Anterior cingulate cortex (tissue), 58 donors: ENCODE measurements at regions not wholly inside any gene's neighbourhood (a gene's known extent, or its start where the extent isn't known, plus 50 kb on each side); places are given as distances from the start of the nearest gene placed in this dataset.

Experiments used
- DNase-seq, 58 donors: peaks; one replicate each; lab custom pipeline; 2025; lab: John Stamatoyannopoulos, UW

DNA sequence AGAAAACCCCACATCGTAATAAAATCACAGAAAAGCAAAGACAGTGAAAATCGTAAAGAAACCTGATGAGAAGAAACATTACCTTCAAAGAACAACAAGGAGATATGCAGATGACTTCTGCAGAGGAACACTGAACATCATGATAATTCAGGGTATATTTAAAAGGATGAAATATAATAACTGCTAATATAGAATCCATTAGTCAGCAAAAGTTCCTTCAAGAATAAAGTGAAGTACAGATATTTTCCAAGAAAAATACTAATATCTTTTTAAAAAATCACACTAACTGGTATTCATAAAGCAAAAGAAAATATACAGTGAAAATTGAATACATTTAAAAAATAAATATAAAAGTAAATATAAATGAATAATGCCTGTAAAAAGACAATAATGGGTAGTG lies 176.3 kb upstream of the VEGFC start:
- no peak for DNase-seq

DNA sequence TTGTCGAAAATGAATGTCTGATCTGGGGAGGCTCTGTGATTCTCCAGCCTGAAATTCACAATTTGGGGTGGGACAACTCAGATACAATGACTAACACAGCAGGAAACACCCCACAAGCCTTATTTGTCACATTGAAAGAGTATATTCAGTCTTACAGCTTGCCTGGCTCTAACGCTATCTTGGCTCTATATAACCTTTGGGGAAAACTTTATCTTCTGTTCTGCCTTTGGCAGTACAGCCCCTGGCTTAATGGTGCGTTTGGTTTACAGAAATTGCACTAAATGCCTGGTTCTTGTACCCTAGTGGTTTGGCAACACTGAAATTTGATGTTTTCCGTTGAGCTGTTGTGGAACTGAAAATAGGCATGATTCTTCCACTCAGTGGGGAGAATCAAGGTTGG lies 178.1 kb upstream of the VEGFC start:
- no peak for DNase-seq

DNA sequence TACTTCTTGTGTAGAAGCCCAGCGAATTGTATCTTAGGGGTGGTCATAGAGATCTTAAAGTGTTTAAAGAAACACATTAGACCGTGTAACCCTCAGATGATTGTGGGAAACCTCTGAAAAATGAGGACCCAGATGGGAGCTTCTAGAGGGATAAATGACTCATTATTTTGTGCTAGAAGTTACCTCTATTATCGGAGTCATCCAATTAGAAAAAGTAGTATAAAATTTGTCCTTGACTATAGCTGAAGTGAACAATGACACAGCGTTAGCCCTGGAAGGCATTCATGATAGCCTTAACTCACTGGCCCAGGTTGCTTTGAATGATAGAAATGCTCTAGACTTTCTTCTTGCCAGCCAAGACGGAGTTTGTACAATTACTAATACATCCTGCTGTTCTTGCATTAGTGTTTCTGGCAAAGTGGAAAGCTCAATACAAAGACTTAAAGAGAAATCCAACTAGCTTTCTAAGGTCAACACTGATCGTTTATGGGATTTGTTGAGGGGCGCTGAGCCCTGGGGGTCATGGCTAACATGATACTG lies 178.9 kb upstream of the VEGFC start:
- DNase-seq, result no peak

DNA sequence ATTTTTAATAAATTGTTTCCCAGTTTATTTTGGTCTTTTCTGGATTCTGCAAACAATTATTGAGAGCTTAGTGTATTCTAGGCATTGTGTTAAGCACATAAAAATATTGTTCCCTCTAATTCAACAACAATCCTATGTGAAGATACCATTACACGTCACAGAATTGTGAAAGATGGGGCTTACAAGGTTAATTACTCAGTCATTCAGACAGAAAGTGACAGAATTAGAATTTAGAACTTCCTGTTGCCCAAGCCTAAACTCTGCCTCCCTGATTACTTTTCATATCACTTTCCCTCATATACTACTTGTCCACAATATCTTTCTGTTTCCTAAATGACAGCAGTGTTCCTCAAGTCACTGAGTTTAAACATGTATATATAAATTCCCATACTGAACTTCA lies 186.7 kb upstream of the VEGFC start:
- no peak for DNase-seq

DNA sequence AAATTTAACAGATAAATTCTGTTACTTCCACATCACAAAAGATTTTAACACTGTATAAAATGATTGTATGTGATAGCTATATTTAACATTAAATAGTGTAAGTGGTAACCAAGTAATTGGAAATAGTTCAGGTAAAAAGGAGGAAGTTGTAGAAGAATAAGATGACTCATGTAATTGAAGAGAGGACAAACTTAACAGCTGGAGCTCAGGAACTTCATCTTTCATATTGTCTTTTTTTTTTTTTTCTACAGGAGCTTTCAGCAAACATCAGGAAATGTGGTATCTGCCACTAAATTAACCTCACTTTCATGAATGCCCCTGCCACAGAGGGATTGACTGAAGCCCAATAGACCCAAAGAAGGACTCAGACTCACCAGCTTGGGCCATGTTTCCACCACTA lies 188.4 kb upstream of the VEGFC start:
- no peak for DNase-seq

DNA sequence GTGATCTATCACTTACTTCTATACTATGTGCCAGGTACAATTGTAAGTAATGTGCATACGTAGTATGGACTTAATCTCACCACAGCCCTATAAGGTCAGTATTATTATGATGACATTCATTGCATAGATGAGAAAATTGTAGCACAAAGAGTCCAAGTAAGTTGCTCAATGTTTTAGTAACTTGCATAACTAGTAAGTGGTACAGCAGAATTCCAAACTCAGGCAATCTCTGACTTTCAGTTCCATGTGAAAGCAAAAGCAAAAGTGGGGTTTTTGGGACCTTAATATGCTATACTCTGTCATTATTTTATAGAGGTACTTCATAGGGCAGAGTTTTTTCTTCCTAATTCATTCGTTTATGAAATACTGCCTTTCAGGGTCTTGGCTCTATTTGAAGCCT lies 188.8 kb upstream of the VEGFC start:
- no peak for DNase-seq

DNA sequence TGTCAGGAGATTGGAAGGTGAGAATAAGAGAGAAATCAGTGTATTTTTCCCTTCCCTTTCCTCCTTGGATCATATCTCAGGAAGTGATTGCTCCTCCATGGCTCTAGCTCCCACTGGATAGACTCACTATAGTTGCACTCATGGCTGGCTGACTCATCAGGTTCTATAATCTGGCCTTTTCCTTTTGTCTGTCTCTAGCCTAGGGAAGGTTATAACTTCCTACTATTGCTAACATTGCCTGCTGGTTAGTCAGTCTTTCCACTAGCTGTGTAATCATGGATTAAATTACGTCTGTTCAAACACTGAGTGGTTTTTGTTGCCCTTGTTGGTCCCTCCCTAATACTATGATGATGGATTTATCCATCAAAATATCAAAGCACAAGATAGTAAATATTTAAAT lies 195.5 kb upstream of the VEGFC start:
- DNase-seq, result no peak

DNA sequence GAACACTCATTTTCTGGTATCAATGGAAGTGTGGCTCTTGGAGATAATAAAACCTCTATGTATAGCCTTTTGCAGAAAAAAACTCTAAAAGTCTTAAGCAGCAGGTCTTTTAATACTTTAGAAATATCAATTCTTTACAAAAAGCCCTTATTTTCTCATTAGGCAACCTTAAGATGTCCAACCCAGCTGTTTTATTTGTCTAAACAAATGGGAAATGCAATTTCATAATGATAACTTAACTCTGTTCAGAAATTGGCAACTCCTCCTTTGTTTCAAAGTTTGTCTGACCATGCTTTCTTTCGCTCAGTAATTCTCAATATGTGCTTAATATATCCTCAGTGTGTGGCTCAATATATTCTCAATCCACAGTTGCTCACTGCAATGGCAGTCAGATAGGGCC lies 196.5 kb upstream of the VEGFC start:
- no peak for DNase-seq

DNA sequence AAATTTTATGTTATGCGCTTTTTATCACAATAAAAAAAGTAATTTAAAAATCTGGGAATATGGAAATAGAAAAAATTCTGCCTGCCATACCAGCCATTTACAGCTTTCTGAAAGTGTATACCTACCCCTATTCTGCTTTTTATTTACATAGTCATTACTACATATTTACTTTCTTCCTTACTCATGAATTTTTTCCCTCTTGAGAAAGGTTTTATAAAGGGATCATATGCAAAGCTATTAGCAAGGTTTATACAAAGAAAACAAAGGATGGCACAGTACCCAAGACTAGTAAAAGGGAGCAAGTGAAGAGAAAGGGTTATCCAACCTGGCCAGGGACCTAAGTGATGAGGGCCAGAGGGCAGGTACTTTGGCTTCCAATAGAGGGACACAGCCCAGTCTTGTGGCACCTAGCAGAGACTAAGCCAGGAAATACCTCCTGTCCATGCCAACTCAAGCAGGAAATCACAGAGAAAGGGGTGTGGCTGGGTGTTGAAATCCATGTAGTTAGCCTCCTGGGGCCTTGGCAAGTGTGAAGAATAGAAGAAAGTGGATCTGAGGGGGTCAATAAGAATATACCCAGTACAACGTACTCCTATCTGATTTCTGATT lies 207.3 kb upstream of the VEGFC start:
- DNase-seq, result no peak

DNA sequence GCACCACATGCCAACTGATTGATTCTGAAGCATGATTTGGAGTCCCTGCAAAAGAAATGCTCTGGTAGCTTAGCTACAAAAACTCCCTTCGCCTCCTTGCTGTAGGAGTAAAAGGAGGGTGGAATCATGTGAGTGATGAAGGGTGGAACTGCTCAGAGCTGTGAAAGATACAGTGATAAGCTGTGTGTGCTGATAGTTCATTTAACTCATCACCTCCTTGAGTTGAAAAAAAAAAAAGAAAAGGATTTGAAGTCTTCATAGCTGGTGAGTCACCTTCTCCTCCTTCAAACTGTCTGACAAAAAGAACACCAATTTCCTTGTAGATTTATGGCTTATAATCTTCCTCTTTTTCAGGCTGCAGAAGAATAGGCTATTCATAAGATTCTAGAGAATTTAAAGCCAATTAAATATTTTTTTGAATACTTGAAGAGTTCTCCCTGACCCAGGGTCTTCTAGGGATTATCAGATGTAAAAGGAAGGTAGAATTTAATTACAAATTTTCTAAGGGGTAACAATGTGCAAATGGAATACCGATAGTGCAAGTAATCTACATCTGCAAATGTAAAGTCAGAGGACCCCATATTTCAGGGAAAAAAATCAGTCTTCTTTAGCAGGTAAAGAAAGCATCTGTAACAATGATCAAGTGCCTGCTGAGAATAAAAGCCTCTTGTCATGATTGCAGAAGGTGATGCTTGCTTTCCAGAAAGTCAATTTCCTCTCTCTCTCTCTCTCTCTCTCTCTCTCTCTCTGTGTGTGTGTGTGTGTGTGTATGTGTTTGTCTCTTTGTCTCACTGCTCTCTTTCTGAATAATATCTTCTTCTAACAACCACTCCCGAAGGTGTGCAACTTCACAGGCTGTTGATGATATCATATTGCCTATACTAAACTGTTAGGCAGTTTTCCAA lies 208.8 kb upstream of the VEGFC start:
- DNase-seq, result no peak

DNA sequence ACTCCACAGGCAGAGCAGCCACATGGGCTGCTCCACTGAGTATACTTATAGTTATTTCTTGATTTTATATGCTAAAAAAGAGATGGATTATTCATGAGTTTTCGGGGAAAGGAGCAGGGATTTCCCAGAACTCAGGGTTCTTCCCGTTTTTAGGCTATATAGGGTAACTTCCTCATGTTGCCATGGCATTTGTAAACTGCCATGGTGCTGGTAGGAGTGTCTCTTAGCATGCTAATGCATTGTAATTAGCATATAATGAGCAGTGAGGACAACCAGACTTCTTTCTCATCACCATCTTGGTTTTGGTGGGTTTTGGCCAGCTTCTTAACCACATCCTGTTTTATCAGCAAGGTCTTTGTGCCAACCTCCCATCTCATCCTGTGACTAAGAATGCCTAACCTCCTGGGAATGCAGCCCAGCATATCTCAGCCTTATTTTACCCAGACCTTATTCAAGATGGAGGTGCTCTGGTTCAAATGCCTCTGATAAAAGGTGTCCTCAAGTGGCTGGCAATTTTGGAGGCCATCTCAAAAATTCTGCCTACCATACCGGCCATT lies 213.0 kb upstream of the VEGFC start:
- no peak for DNase-seq

DNA sequence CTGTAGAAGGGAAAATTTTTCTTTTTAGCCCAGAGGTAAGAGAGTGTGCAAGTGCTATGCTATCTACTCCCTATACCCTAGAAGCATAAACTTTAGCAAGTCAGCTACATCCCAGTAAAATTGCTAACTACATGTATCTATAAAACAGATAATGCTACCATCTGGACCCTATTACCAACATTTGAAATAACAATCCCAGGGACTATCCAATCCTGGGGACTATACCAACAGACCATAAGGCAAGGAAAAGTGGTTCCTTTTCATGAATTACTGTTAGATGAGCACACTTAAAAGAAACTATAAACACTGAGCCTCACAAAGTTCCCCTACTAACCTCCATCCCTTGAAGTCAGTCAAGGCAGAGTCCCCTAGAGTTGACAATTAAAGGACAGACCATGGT lies 213.6 kb upstream of the VEGFC start:
- DNase-seq, result no peak

DNA sequence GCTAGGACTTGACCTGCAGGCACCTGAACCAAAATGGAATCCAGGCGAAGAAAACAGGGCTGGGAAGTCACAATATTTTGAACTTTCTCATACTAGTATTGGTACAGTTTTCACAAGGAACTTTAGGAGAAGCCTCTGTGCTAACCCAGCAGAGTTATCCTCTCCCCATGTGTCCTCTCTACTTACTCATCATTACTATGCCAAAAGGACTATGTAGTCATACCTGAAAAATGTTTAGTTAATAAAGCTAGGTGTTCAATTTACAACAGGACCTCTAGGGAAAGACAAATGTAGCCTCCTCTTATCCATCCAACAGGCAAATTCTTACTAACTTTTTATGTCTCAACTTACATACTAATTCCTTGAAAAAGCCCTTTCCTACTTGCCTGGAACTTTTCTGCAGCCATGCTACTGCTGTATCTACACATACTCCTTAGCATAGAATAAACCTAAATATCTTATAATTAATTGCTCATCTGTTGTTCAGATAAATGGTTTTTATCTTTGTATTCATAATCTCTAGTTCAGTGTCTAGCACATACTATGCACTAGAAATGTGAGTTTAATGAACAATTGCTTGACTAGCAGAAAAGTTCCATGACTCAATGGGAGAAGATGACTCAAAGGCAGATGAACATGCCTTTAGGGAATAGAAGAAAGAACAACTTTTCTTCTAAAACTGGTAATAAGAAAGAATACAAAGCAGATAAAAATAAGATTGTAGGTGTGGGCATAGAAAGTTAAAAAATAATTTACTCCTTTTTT lies 215.5 kb upstream of the VEGFC start:
- DNase-seq, result no peak

DNA sequence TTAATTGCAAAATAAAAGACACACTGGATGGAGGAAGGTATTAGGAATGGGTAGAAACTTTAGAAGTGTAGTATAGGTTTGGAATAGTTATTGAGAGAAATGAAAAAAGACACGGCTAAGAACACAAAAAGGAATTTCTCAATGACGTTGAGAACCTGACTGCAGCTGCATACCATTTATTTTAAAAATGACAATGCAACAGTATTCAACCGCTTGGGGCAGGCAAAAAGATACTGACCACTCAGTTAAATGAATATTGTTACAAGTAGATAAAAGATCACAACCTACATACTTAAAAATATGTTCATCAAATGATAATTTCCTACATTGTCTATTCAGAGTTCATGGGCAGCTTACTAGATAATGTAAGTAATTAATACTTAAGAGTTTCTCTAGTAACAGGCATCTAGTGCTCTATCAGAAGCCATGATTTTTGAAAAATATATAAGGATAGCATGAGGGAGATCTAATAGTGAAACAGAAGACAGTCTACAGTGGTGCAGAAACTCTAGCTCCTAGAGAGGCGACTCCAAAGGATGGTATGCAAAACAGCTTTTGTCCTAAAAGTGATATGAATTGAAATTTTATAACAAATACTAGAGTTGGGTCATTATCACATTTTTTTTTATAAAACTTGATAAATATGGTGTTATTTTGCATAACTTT lies 216.2 kb upstream of the VEGFC start:
- DNase-seq, result no peak

DNA sequence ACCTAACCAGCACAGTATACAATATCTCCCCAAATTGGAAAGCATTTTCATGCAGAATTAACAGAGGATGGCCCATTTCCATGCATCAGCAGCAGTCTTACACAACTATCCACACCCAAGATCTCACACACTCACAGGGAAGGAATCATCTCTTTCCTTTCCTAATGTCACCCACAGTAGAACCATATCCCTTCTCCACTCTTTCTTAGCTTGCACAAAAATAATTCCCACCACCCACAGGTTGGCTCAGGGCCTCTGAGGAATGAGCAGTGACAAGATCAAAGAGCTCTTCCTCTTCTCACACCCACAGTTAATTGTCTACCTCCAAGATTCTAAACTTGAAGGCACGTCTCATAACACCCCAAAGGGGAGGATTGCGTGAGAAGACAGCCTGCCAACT lies 217.7 kb upstream of the VEGFC start:
- no peak for DNase-seq

DNA sequence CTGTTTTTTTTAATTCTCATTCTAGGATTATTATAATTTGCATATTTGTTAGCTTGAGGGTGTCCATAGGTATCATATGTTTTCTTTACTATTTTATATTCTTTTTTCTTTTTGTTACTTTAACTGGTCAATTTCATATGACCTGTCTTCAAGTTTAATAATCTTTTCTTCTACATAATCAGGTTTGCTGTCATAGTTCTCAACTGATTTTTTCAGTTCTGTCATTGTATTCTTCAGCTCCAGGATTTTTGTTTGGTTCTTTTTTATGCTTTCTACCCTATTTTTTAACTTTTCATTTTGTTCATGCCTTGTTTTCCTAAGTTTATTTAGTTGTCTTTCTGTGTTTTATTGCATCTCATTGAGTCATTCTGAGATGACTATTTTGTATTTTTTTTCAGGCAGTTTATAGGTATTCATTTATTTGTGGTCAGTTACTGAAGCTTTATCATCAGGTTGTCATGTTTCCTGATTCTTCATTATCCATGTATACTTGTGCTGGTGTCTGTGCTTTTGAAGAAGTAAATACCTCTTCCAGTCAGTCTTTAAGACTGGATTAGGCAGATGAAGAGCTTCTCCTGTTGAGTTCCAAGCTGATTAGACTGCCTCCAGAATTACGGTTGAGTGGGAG lies 220.3 kb upstream of the VEGFC start:
- DNase-seq, result no peak

DNA sequence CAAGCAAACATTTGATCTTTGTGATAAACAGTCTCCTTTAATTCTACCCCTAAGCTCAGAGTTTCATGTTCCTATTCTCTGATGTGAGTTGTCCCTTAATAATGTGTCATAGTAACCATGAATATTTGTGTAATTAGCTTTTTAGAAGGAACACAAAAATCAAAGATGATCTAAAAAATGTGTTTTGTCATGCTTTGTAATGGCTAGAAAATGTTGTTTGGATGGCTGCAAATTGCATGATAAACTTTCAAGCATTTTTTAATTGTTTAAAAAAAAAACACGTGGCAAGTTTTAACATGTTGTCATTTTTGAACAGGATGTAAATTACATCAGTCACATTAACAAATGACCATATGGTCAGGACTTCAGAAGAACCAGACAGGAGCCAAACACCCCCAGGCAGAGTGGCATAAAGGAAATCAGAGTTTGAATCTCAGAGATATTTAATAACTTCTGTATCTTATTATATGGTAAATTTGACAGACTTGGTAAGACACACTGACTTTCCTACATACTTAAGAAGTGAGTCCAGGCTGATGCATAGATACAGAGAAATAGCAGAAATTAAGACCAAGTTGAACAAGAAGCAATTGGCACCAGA lies 223.9 kb upstream of the VEGFC start:
- DNase-seq, result no peak

DNA sequence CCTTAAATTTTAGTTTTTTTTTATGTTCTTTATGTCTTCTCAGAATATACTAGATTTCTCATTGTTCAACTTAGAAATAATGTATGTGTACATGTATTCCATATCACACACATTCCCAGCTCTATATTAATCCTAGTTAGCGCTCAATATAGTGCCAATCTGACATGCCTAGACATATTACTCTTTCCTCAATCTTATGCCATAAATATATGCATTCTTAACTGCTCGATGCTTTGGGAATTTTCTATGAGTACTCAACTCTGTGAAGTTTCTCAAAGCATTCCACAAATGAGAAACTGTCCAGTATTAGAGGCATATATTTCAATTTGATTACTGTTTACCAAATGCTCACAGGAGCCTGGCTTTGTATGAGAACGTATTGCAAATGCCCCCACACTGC lies 231.2 kb upstream of the VEGFC start:
- no peak for DNase-seq

DNA sequence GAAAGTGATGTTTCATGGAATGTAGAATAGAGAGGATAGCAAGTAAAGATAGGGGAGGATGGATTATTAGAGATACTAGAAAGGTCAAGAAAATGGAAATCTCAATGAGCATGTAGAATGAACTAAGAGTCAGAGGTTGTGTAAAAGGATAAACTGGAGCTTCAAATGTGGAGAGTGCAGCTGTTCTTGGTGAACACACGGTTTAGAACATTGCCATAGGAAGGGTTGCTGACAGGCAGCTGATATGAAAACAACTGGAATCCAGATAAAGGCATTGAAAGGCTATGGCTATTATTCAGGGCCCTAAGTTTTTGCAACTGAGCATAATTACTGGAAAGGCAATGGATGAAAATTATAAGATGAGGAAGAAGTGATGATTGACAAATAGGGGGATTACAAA lies 239.6 kb upstream of the VEGFC start:
- DNase-seq, result no peak

DNA sequence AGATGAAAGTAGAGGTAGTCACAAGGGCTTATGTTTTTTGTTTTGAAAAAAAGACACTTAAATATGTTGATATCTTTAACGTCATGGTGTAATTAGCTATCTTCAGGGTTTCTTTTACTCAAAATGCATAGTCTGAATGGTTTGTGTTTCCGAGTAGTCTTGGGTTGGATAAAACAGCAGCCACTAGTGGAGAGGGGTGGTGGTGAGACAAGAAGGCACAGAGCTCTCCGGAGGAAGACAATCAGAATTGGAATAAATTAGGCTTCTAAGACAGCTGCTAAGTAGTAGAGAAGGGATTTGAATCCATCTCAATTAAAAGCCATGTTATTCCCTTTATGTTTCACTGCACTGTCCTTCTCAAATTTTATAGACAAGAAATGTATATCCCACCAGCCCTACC lies 240.4 kb upstream of the VEGFC start:
- no peak for DNase-seq
